ENCODE measurements at regions not wholly inside any gene's neighbourhood (a gene's known extent, or its start where the extent isn't known, plus 50 kb on each side); places are given as distances from the start of the nearest gene placed in this dataset.

DNA sequence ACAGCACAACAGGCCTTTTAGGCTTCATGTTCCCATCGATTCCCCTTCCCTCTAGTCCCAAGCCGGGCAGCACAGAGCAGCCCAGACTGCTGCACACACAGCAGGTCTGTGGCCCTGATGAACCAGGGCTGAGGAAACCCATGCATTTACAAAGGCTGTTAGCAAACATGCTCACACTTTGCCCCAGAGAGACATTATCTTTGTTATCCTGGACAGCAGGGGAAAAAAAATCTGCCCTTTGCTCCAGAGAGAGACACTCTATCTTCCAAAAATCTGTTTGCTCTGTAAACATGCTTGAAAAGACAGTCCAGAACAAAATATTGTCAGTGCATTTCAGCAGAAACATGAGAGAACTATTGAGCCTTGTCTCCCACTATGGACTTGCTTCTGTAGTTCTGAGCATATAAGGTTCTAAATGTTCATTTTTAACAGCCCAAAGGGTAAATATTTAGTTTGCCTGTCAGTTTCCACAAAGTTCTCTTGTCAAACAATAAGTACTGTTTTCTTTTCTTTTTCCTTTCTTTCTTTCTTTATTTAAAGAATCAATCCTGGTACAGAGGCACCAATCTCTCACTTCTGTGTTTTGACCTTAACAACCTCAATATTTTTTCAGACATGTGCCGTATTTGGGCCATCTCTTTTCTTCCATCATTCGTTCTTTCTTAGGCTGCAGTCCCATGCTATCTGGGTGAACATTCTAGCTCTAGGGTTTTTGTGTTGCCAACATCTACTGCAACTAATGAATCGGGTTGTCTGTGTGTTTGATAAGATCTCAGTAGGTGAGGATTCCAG lies 468.0 kb downstream of the EPM2A start (continued):
- TF ChIP-seq TBL1XR1 (IDR thresholded peaks at IDR 0.05; ENCODE audit: borderline replicate concordance, low read length, partially characterized antibody) (peak; percentile 100), ZSCAN30 (CRISPR knock-in tag; IDR thresholded peaks at IDR 0.05) (no peak), HMG20B (CRISPR knock-in tag; conservative IDR thresholded peaks at IDR 0.05) (peak; percentile 92), NFKB2 (CRISPR knock-in tag; IDR thresholded peaks at IDR 0.05; ENCODE audit: borderline replicate concordance) (no peak), TOPORS (CRISPR knock-in tag; IDR thresholded peaks at IDR 0.05) (peak; percentile 89), RFX3 (CRISPR knock-in tag; IDR thresholded peaks at IDR 0.05) (no peak; the same call in 1 of the 2 replicates), ZNF598 (CRISPR knock-in tag; IDR thresholded peaks at IDR 0.05; ENCODE audit: borderline replicate concordance) (peak; percentile 76; the same call in 1 of the 2 replicates), CBX5 (CRISPR knock-in tag; IDR thresholded peaks at IDR 0.05; ENCODE audit: borderline replicate concordance) (peak; percentile 99), AGO2 (optimal IDR thresholded peaks at IDR 0.05; ENCODE audit: low read depth, low read length) (no peak), ZNF264 (CRISPR knock-in tag; IDR thresholded peaks at IDR 0.05) (peak; percentile 98), ZNF333 (CRISPR knock-in tag; IDR thresholded peaks at IDR 0.05; ENCODE audit: borderline replicate concordance) (no peak), ZNF382 (CRISPR knock-in tag; IDR thresholded peaks at IDR 0.05; ENCODE audit: borderline replicate concordance) (no peak), DPF2 (CRISPR knock-in tag; IDR thresholded peaks at IDR 0.05; ENCODE audit: borderline replicate concordance, low read depth) (peak; percentile 97), ZNF678 (CRISPR knock-in tag; IDR thresholded peaks at IDR 0.05) (no peak), KLF11 (CRISPR knock-in tag; IDR thresholded peaks at IDR 0.05) (no peak; the same call in 1 of the 2 replicates), ZNF30 (CRISPR knock-in tag; IDR thresholded peaks at IDR 0.05) (no peak)
- TF ChIP-seq, protein P1, sequence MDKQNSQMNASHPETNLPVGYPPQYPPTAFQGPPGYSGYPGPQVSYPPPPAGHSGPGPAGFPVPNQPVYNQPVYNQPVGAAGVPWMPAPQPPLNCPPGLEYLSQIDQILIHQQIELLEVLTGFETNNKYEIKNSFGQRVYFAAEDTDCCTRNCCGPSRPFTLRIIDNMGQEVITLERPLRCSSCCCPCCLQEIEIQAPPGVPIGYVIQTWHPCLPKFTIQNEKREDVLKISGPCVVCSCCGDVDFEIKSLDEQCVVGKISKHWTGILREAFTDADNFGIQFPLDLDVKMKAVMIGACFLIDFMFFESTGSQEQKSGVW (CRISPR knock-in tag; IDR thresholded peaks at IDR 0.05; ENCODE audit: borderline replicate concordance): no peak
- TF ChIP-seq, protein P2, sequence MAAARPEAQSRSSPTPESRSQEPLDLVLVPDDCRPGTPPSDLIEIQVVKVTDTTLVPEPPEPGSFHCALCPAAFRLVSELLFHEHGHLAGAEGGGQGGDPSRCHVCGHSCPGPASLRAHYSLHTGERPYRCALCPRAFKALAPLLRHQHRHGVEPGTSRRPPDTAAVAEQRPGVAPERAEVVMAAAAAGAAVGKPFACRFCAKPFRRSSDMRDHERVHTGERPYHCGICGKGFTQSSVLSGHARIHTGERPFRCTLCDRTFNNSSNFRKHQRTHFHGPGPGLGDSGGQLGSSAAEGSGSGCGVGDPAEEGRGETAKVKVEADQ (CRISPR knock-in tag; IDR thresholded peaks at IDR 0.05; ENCODE audit: borderline replicate concordance): no peak; the same call in 1 of the 2 replicates
- TF ChIP-seq, protein P3, sequence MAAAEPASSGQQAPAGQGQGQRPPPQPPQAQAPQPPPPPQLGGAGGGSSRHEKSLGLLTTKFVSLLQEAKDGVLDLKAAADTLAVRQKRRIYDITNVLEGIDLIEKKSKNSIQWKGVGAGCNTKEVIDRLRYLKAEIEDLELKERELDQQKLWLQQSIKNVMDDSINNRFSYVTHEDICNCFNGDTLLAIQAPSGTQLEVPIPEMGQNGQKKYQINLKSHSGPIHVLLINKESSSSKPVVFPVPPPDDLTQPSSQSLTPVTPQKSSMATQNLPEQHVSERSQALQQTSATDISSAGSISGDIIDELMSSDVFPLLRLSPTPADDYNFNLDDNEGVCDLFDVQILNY (CRISPR knock-in tag; conservative IDR thresholded peaks at IDR 0.05): no peak
- TF ChIP-seq, protein P4, sequence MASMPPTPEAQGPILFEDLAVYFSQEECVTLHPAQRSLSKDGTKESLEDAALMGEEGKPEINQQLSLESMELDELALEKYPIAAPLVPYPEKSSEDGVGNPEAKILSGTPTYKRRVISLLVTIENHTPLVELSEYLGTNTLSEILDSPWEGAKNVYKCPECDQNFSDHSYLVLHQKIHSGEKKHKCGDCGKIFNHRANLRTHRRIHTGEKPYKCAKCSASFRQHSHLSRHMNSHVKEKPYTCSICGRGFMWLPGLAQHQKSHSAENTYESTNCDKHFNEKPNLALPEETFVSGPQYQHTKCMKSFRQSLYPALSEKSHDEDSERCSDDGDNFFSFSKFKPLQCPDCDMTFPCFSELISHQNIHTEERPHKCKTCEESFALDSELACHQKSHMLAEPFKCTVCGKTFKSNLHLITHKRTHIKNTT (CRISPR knock-in tag; IDR thresholded peaks at IDR 0.05): no peak

Data from HepG2 (cell line).